H9 (cell line): ENCODE measurements at regions not wholly inside any gene's neighbourhood (a gene's known extent, or its start where the extent isn't known, plus 50 kb on each side); places are given as distances from the start of the nearest gene placed in this dataset.

Experiments used
- DNase-seq: peaks from one replicate; pipeline ENCODE4 v3.0.0-alpha.2; 2017
- H2AFZ ChIP-seq: one replicate; pipeline ENCODE4 v1.6.1; 2013; ENCODE audit warnings: mild to moderate bottlenecking, low read length, control low read depth, moderate library complexity
- H2AK5ac ChIP-seq: 2 replicates; pipeline ENCODE4 v1.6.1; 2013; ENCODE audit warnings: low read length, control low read depth, mixed read lengths; ENCODE audit not compliant: insufficient read length
- H2BK120ac ChIP-seq: one replicate; pipeline ENCODE4 v1.6.1; 2013; ENCODE audit warnings: low read depth, mild to moderate bottlenecking, low read length, control low read depth, inconsistent platforms; ENCODE audit not compliant: poor library complexity, severe bottlenecking
- H2BK12ac ChIP-seq: 2 replicates; pipeline ENCODE4 v1.6.1; 2013; ENCODE audit warnings: low read length, control low read depth, mixed read lengths, low read depth; ENCODE audit not compliant: insufficient read length
- H2BK15ac ChIP-seq: 2 replicates; pipeline ENCODE4 v1.6.1; 2013; ENCODE audit warnings: low read depth, low read length, control low read depth
- H2BK20ac ChIP-seq: one replicate; pipeline ENCODE4 v1.6.1; 2013; ENCODE audit warnings: low read depth, mild to moderate bottlenecking, low read length, control low read depth, inconsistent platforms; ENCODE audit not compliant: poor library complexity, severe bottlenecking
- H2BK5ac ChIP-seq: 2 replicates; pipeline ENCODE4 v1.6.1; 2013; ENCODE audit warnings: low read length, control low read depth, mixed read lengths; ENCODE audit not compliant: insufficient read length
- H3K14ac ChIP-seq: 2 replicates; pipeline ENCODE4 v1.6.1; 2013; ENCODE audit warnings: low read length, control low read depth; ENCODE audit not compliant: insufficient read depth
- H3K18ac ChIP-seq: 2 replicates; pipeline ENCODE4 v1.6.1; 2013; ENCODE audit warnings: low read depth, mild to moderate bottlenecking, mixed read lengths, low read length, control low read depth; ENCODE audit not compliant: insufficient read length
- H3K23ac ChIP-seq: 2 replicates; pipeline ENCODE4 v1.6.1; 2013; ENCODE audit warnings: low read length, control low read depth, mixed read lengths, low read depth; ENCODE audit not compliant: insufficient read length
- H3K23me2 ChIP-seq: 2 replicates; pipeline ENCODE4 v1.6.1; 2013; ENCODE audit warnings: low read depth, mild to moderate bottlenecking, mixed read lengths, low read length, control low read depth; ENCODE audit not compliant: insufficient read length, poor library complexity, severe bottlenecking
- H3K27ac ChIP-seq: 2 replicates; pipeline ENCODE4 v1.5.1; 2013; ENCODE audit warnings: low read length, control low read depth, mixed read lengths, low read depth; ENCODE audit not compliant: insufficient read length
- H3K27me3 ChIP-seq: 2 replicates; pipeline ENCODE4 v1.6.1; 2013; ENCODE audit warnings: low read length, control low read depth, inconsistent platforms; ENCODE audit not compliant: insufficient read depth
- H3K4ac ChIP-seq: 2 replicates; pipeline ENCODE4 v1.6.1; 2013; ENCODE audit warnings: low read depth, mild to moderate bottlenecking, control low read depth, inconsistent platforms, low read length, moderate library complexity
- H3K4me1 ChIP-seq: 2 replicates; pipeline ENCODE4 v1.6.1; 2013; ENCODE audit warnings: low read length, control low read depth, inconsistent platforms; ENCODE audit not compliant: insufficient read depth
- H3K4me2 ChIP-seq: 2 replicates; pipeline ENCODE4 v1.6.1; 2013; ENCODE audit warnings: low read length, control low read depth, mixed read lengths; ENCODE audit not compliant: insufficient read length, insufficient read depth
- H3K56ac ChIP-seq: 2 replicates; pipeline ENCODE4 v1.6.1; 2013; ENCODE audit warnings: low read depth, mild to moderate bottlenecking, mixed read lengths, low read length, control low read depth; ENCODE audit not compliant: insufficient read length
- H3K79me1 ChIP-seq: 2 replicates; pipeline ENCODE4 v1.6.1; 2013; ENCODE audit warnings: low read depth, mild to moderate bottlenecking, moderate library complexity, low read length, control low read depth, inconsistent platforms; ENCODE audit not compliant: insufficient read depth, poor library complexity, severe bottlenecking
- H3K79me2 ChIP-seq: 2 replicates; pipeline ENCODE4 v1.6.1; 2013; ENCODE audit warnings: low read length, control low read depth, inconsistent platforms; ENCODE audit not compliant: insufficient read depth
- H3K9ac ChIP-seq: 2 replicates; pipeline ENCODE4 v1.6.1; 2013; ENCODE audit warnings: low read length, control low read depth, mixed read lengths; ENCODE audit not compliant: insufficient read length; ENCODE audit errors: extremely low read depth
- H3K9me3 ChIP-seq: one replicate; pipeline ENCODE4 v1.6.1; 2013; ENCODE audit warnings: low read depth, low read length, inconsistent platforms; ENCODE audit not compliant: control insufficient read depth
- H3T11ph ChIP-seq: one replicate; pipeline ENCODE4 v1.6.1; 2013; ENCODE audit warnings: mild to moderate bottlenecking, low read length, control low read depth, inconsistent platforms
- H4K20me1 ChIP-seq: one replicate; pipeline ENCODE4 v1.6.1; 2013; ENCODE audit not compliant: control insufficient read depth, insufficient read length, insufficient read depth
- H4K5ac ChIP-seq: 2 replicates; pipeline ENCODE4 v1.6.1; 2013; ENCODE audit warnings: low read depth, mild to moderate bottlenecking, mixed read lengths, low read length, control low read depth; ENCODE audit not compliant: insufficient read length
- H4K8ac ChIP-seq: replicated peaks from 2 replicates; pipeline ENCODE4 v1.6.1; 2013; ENCODE audit warnings: low read length, control low read depth, mixed read lengths, low read depth; ENCODE audit not compliant: insufficient read length
- H4K91ac ChIP-seq: 2 replicates; pipeline ENCODE4 v1.6.1; 2013; ENCODE audit warnings: low read depth, mild to moderate bottlenecking, moderate library complexity, mixed read lengths, low read length, control low read depth; ENCODE audit not compliant: insufficient read length
- H3K27ac Mint-ChIP-seq, 3 experiments: 2 replicates in 2 of 3; 3 replicates in 1 of 3; pipeline ENCODE4 v1.8.0; 2020 to 2021; ENCODE audit warnings: mixed read lengths in 3 of 3, mild to moderate bottlenecking in 1 of 3, moderate library complexity in 1 of 3
- H3K27me3 Mint-ChIP-seq: 2 replicates; pipeline ENCODE4 v1.8.0; 2021; ENCODE audit warnings: low read depth, mild to moderate bottlenecking, moderate library complexity, mixed read lengths
- H3K36me3 Mint-ChIP-seq, 3 experiments: 2 replicates in 2 of 3; 3 replicates in 1 of 3; pipeline ENCODE4 v1.8.0; 2020 to 2021; ENCODE audit warnings: low read depth in 3 of 3, mixed read lengths in 3 of 3; ENCODE audit not compliant: insufficient read depth in 1 of 3
- H3K4me1 Mint-ChIP-seq, 2 experiments: 2 replicates each; pipeline ENCODE4 v1.8.0; 2020; ENCODE audit warnings: mixed read lengths in 2 of 2
- H3K4me3 Mint-ChIP-seq, 2 experiments: 2 replicates in 1 of 2; 3 replicates in 1 of 2; pipeline ENCODE4 v1.8.0; 2020 to 2021; ENCODE audit warnings: mild to moderate bottlenecking in 2 of 2, mixed read lengths in 2 of 2, moderate library complexity in 1 of 2
- H3K9me3 Mint-ChIP-seq, 2 experiments: 2 replicates in 1 of 2; 3 replicates in 1 of 2; pipeline ENCODE4 v1.8.0; 2020; ENCODE audit warnings: mild to moderate bottlenecking in 2 of 2, mixed read lengths in 2 of 2, moderate library complexity in 1 of 2
- WGBS: extraction: QIAGEN DNeasy Blood & Tissue Kit; methylation state at CpG from one replicate; pipeline ENCODE4 v1.1.7; 2013; ENCODE audit warnings: missing lambda C conversion rate, low lambda C conversion rate, mixed read lengths; ENCODE audit not compliant: insufficient read length; ENCODE audit errors: extremely low coverage; 5-methylcytosine and 5-hydroxymethylcytosine counted together
- TF ChIP-seq, protein P1 (sequence below): fragments of 200-600 bp; sonication (generic); conservative IDR thresholded peaks from 3 replicates; pipeline ENCODE4 v1.8.0; 2021; ENCODE audit warnings: antibody characterized with exemption, mild to moderate bottlenecking

- Histone ChIP-seq H3K27ac (no peak overlapping the region), H3K4me1 (no peaks in the 10 kb centered on the region), H3K18ac (no peak overlapping the region), H3K79me2 (no peaks in the 10 kb centered on the region), H3K9me3 (no peaks in the 10 kb centered on the region), H3K56ac (no peak overlapping the region), H4K91ac (no peak overlapping the region), H3K23ac (no peak overlapping the region), H2AFZ (no peak overlapping the region), H2BK5ac (no peak overlapping the region), H3K4me2 (no peak overlapping the region), H2BK120ac (no peak overlapping the region), H3K4ac (no peak overlapping the region), H4K8ac (no peak overlapping the region), H4K5ac (no peak overlapping the region), H3K9ac (no peak overlapping the region), H3K79me1 (no peaks in the 10 kb centered on the region), H3K27me3 (no peaks in the 10 kb centered on the region; the same call in 1 of the 2 replicates), H2BK15ac (no peak overlapping the region), H2BK12ac (no peak overlapping the region), H4K20me1 (no peaks in the 10 kb centered on the region), H2BK20ac (no peak overlapping the region), H3K14ac (no peak overlapping the region), H3T11ph (no peak overlapping the region), H3K23me2 (no peaks in the 10 kb centered on the region), H2AK5ac (no peak overlapping the region)
- Mint-ChIP-seq H3K27ac (peak overlapping the region in 1 of 3 experiments; percentile 82; a peak in 2 of 7 replicates), H3K4me3 (no peak overlapping the region; a peak in 1 of 5 replicates), H3K9me3 (no peaks in the 10 kb centered on the region; a peak in 1 of 5 replicates), H3K4me1 (peaks cover 13 to 14% of the 10 kb centered on the region in 2 experiments), H3K36me3 (no peaks in the 10 kb centered on the region; a peak in 1 of 7 replicates), H3K27me3 (peaks cover 15% of the 10 kb centered on the region)
- no peak for DNase-seq
- no CpG with 5 or more reads among the region's 11 CpGs for WGBS
- TF ChIP-seq, protein P1, sequence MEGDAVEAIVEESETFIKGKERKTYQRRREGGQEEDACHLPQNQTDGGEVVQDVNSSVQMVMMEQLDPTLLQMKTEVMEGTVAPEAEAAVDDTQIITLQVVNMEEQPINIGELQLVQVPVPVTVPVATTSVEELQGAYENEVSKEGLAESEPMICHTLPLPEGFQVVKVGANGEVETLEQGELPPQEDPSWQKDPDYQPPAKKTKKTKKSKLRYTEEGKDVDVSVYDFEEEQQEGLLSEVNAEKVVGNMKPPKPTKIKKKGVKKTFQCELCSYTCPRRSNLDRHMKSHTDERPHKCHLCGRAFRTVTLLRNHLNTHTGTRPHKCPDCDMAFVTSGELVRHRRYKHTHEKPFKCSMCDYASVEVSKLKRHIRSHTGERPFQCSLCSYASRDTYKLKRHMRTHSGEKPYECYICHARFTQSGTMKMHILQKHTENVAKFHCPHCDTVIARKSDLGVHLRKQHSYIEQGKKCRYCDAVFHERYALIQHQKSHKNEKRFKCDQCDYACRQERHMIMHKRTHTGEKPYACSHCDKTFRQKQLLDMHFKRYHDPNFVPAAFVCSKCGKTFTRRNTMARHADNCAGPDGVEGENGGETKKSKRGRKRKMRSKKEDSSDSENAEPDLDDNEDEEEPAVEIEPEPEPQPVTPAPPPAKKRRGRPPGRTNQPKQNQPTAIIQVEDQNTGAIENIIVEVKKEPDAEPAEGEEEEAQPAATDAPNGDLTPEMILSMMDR, result no peak
These were observed 82.1 kb upstream of the IRX2 start for GRCh38 chr5:2833556-2833955.
